Activated CD4-positive, alpha-beta T cell treated with anti-CD3 and anti-CD28 coated beads, Interleukin-2, amount 50 U/mL, for 48 hours (primary cell): ENCODE measurements at regions not wholly inside any gene's neighbourhood (a gene's known extent, or its start where the extent isn't known, plus 50 kb on each side); places are given as distances from the start of the nearest gene placed in this dataset.

Source experiments
- DNase-seq, 2 experiments: peaks; one replicate each; pipeline ENCODE4 v3.0.0-alpha.2; 2020

- no peak for DNase-seq
Observed at GRCh38 chr20:60482221-60483008, 524.2 kb downstream of the CDH26 start.

- DNase-seq: no peak
Observed at GRCh38 chr20:60483371-60483770, 525.1 kb downstream of the CDH26 start.

- DNase-seq: no peak
Observed at GRCh38 chr20:60484316-60484715, 526.1 kb downstream of the CDH26 start.

GRCh38 chr20:60485012-60485760, 527.0 kb downstream of the CDH26 start:
- DNase-seq: no peak

GRCh38 chr20:60486315-60486714, 528.1 kb downstream of the CDH26 start:
- no peak for DNase-seq

- DNase-seq: no peak
Observed at GRCh38 chr20:60486937-60487336, 528.7 kb downstream of the CDH26 start.

GRCh38 chr20:60490217-60491050, 532.2 kb downstream of the CDH26 start:
- no peak for DNase-seq

GRCh38 chr20:60491051-60491581, 532.9 kb downstream of the CDH26 start:
- no peak for DNase-seq

- DNase-seq: no peak
Observed at GRCh38 chr20:60494476-60494875, 536.3 kb downstream of the CDH26 start.

- no peak for DNase-seq
Observed at GRCh38 chr20:60497298-60498035, 539.2 kb downstream of the CDH26 start.

- DNase-seq: no peak
Observed at GRCh38 chr20:60500038-60500701, 541.9 kb downstream of the CDH26 start.

- DNase-seq: no peak
Observed at GRCh38 chr20:60501048-60501447, 542.8 kb downstream of the CDH26 start.

GRCh38 chr20:60502881-60503280, 544.7 kb downstream of the CDH26 start:
- no peak for DNase-seq

- no peak for DNase-seq
Observed at GRCh38 chr20:60505423-60505822, 547.2 kb downstream of the CDH26 start.

GRCh38 chr20:60506061-60506460, 547.8 kb downstream of the CDH26 start:
- no peak for DNase-seq

- DNase-seq: no peak
Observed at GRCh38 chr20:60507087-60507694, 549.0 kb downstream of the CDH26 start.

- DNase-seq: no peak
Observed at GRCh38 chr20:60509407-60509806, 551.2 kb downstream of the CDH26 start.

- no peak for DNase-seq
Observed at GRCh38 chr20:60510356-60510755, 552.1 kb downstream of the CDH26 start.

- DNase-seq: no peak
Observed at GRCh38 chr20:60512443-60512842, 554.2 kb downstream of the CDH26 start.

GRCh38 chr20:60513141-60513540, 554.9 kb downstream of the CDH26 start:
- no peak for DNase-seq

GRCh38 chr20:60516442-60516841, 558.2 kb downstream of the CDH26 start:
- DNase-seq: no peak
